Liver (tissue), 8 donors: ENCODE measurements at regions not wholly inside any gene's neighbourhood (a gene's known extent, or its start where the extent isn't known, plus 50 kb on each side); places are given as distances from the start of the nearest gene placed in this dataset.

Experiments used
- DNase-seq: peaks from one replicate; pipeline ENCODE4 v3.0.0-alpha.2; 2017; ENCODE audit warnings: low spot score
- H3K27ac ChIP-seq, 2 donors: one replicate each; pipeline ENCODE4 v1.7.0; 2013; ENCODE audit warnings: inconsistent platforms in 2 of 2, low read length in 2 of 2, control low read depth in 1 of 2, low read depth in 1 of 2, mild to moderate bottlenecking in 1 of 2
- H3K27me3 ChIP-seq, 4 donors: one replicate each; pipeline versions ENCODE4 v1.6.1 to v1.7.0; 2013; ENCODE audit warnings: low read length in 3 of 4, inconsistent platforms in 1 of 4, mild to moderate bottlenecking in 1 of 4, moderate library complexity in 1 of 4; ENCODE audit not compliant: control insufficient read depth in 4 of 4, insufficient read depth in 4 of 4
- H3K36me3 ChIP-seq, 4 donors: one replicate each; pipeline versions ENCODE4 v1.6.1 to v1.7.0; 2013; ENCODE audit warnings: low read length in 3 of 4, mild to moderate bottlenecking in 3 of 4, low read depth in 1 of 4, moderate library complexity in 1 of 4; ENCODE audit not compliant: control insufficient read depth in 4 of 4, insufficient read depth in 3 of 4
- H3K4me1 ChIP-seq, 4 donors: one replicate each; pipeline versions ENCODE4 v1.6.1 to v1.7.0; 2013; ENCODE audit warnings: low read length in 3 of 4, mild to moderate bottlenecking in 3 of 4, moderate library complexity in 1 of 4; ENCODE audit not compliant: control insufficient read depth in 4 of 4, insufficient read depth in 4 of 4
- H3K4me3 ChIP-seq, 3 donors: one replicate each; pipeline versions ENCODE4 v1.6.1 to v1.7.0; 2013; ENCODE audit warnings: low read length in 3 of 3, control low read depth in 1 of 3, low read depth in 1 of 3, mild to moderate bottlenecking in 1 of 3
- H3K9ac ChIP-seq, 2 donors: one replicate each; pipeline ENCODE4 v1.7.0; 2013; ENCODE audit warnings: low read length in 2 of 2, mild to moderate bottlenecking in 2 of 2, moderate library complexity in 2 of 2, control low read depth in 1 of 2, low read depth in 1 of 2
- H3K9me3 ChIP-seq, 4 donors: one replicate each; pipeline versions ENCODE4 v1.6.1 to v1.7.0; 2013; ENCODE audit warnings: low read length in 3 of 4; ENCODE audit not compliant: control insufficient read depth in 4 of 4
- ATF3 ChIP-seq: IDR thresholded peaks from 2 replicates; pipeline ENCODE4 v1.6.1; 2016; ENCODE audit warnings: antibody characterized with exemption
- EGR1 ChIP-seq, 2 donors: IDR thresholded peaks; 2 replicates each; pipeline ENCODE4 v1.6.1; 2016 to 2018; ENCODE audit warnings: antibody characterized with exemption in 2 of 2, low read depth in 2 of 2
- FOXA1 ChIP-seq: IDR thresholded peaks from 2 replicates; pipeline ENCODE4 v1.6.1; 2016; ENCODE audit warnings: antibody characterized with exemption
- FOXA2 ChIP-seq: IDR thresholded peaks from 2 replicates; pipeline ENCODE4 v1.6.1; 2016; ENCODE audit warnings: antibody characterized with exemption
- GABPA ChIP-seq, 2 donors: IDR thresholded peaks in 1 of 2; conservative IDR thresholded peaks in 1 of 2; 2 replicates each; pipeline ENCODE4 v1.6.1; 2016; ENCODE audit warnings: antibody characterized with exemption in 2 of 2, mild to moderate bottlenecking in 1 of 2, moderate library complexity in 1 of 2
- HNF4G ChIP-seq: IDR thresholded peaks from 2 replicates; pipeline ENCODE4 v1.6.1; 2016; ENCODE audit warnings: antibody characterized with exemption
- JUND ChIP-seq, 2 donors: IDR thresholded peaks; 2 replicates each; pipeline ENCODE4 v1.6.1; 2016; ENCODE audit warnings: antibody characterized with exemption in 2 of 2
- MAX ChIP-seq: IDR thresholded peaks from 2 replicates; pipeline ENCODE4 v1.6.1; 2016; ENCODE audit warnings: antibody characterized with exemption
- NR2F2 ChIP-seq: IDR thresholded peaks from 2 replicates; pipeline ENCODE4 v1.6.1; 2016; ENCODE audit warnings: antibody characterized with exemption
- RAD21 ChIP-seq, 2 donors: IDR thresholded peaks; 2 replicates each; pipeline ENCODE4 v1.6.1; 2016; ENCODE audit warnings: antibody characterized with exemption in 2 of 2, mild to moderate bottlenecking in 2 of 2
- RXRA ChIP-seq, 2 donors: IDR thresholded peaks; 2 replicates each; pipeline ENCODE4 v1.6.1; 2017 to 2018; ENCODE audit warnings: antibody characterized with exemption in 2 of 2, mild to moderate bottlenecking in 1 of 2
- SP1 ChIP-seq: IDR thresholded peaks from 2 replicates; pipeline ENCODE4 v1.6.1; 2018; ENCODE audit warnings: antibody characterized with exemption, mild to moderate bottlenecking
- TAF1 ChIP-seq: conservative IDR thresholded peaks from 2 replicates; pipeline ENCODE4 v1.6.1; 2016; ENCODE audit warnings: antibody characterized with exemption, mild to moderate bottlenecking
- YY1 ChIP-seq: IDR thresholded peaks from 2 replicates; pipeline ENCODE4 v1.6.1; 2016; ENCODE audit warnings: antibody characterized with exemption, mild to moderate bottlenecking
- ZBTB33 ChIP-seq: IDR thresholded peaks from 2 replicates; pipeline ENCODE4 v1.6.1; 2016; ENCODE audit warnings: antibody characterized with exemption
- WGBS: extraction: QIAGEN DNeasy Blood & Tissue Kit; methylation state at CpG from one replicate; pipeline ENCODE4 v1.1.7; 2013; 5-methylcytosine and 5-hydroxymethylcytosine counted together
- TF ChIP-seq, protein P1 (sequence below): IDR thresholded peaks from 2 replicates; pipeline ENCODE4 v1.6.1; 2016; ENCODE audit warnings: antibody characterized with exemption, mild to moderate bottlenecking
- TF ChIP-seq, protein P2 (sequence below): fragments of 150-350 bp; IDR thresholded peaks from 2 replicates; pipeline ENCODE4 v1.5.1; 2017; ENCODE audit warnings: improper control_type of control experiment, low read depth, low read length; ENCODE audit not compliant: missing input control
- donor health status: healthy.
- donor health status: healthy.
- donor health status: healthy.
- donor health status: healthy.
- donor health status: healthy.

GRCh38 chr9:28215536-28216299, 642.4 kb upstream of the C9orf72 start:
- Histone ChIP-seq H3K27me3 (peaks cover 0 to 4% (median 0%) of the 10 kb centered on the region in 4 donors), H3K9me3 (no peaks in the 10 kb centered on the region), H3K36me3 (no peaks in the 10 kb centered on the region), H3K27ac (no peak overlapping the region), H3K9ac (no peak overlapping the region), H3K4me3 (no peak overlapping the region), H3K4me1 (no peaks in the 10 kb centered on the region)
- DNase-seq = no peak
- no peak for TF ChIP-seq FOXA2
- 77% methylated on average over 5 of the region's 5 CpGs for WGBS

GRCh38 chr9:28232686-28233085, 659.4 kb upstream of the C9orf72 start:
- no peaks in the 10 kb centered on the region for H3K4me1 ChIP-seq
- H3K27ac ChIP-seq = no peak overlapping the region
- H3K9ac ChIP-seq = no peak overlapping the region
- H3K4me3 ChIP-seq = no peak overlapping the region
- no peaks in the 10 kb centered on the region for H3K36me3 ChIP-seq
- H3K27me3 ChIP-seq = no peaks in the 10 kb centered on the region
- H3K9me3 ChIP-seq = no peaks in the 10 kb centered on the region
- WGBS = 89% methylated on average over 1 of the region's 1 CpG
- no peak for TF ChIP-seq SP1
- no peak for TF ChIP-seq ATF3
- TF ChIP-seq RXRA (IDR thresholded peaks at IDR 0.05) = no peak
- TF ChIP-seq JUND (IDR thresholded peaks at IDR 0.05) = no peak
- no peak for TF ChIP-seq EGR1 (IDR thresholded peaks at IDR 0.05; ENCODE audit: low read depth in 2 of 2)
- no peak for TF ChIP-seq MAX
- DNase-seq = no peak

- Histone ChIP-seq H3K4me1 (no peaks in the 10 kb centered on the region), H3K9me3 (no peaks in the 10 kb centered on the region), H3K36me3 (no peaks in the 10 kb centered on the region), H3K9ac (no peak overlapping the region), H3K4me3 (no peak overlapping the region), H3K27me3 (no peaks in the 10 kb centered on the region), H3K27ac (no peak overlapping the region)
- TF ChIP-seq RAD21 (IDR thresholded peaks at IDR 0.05) (no peak), ATF3 (no peak), YY1 (no peak), ZBTB33 (no peak), NR2F2 (no peak), SP1 (no peak), GABPA (IDR thresholded peaks at IDR 0.05 in 1 of 2, conservative IDR thresholded peaks at IDR 0.05 in 1 of 2) (no peak), FOXA2 (no peak), EGR1 (IDR thresholded peaks at IDR 0.05; ENCODE audit: low read depth in 2 of 2) (no peak), TAF1 (no peak), FOXA1 (no peak), JUND (IDR thresholded peaks at IDR 0.05) (no peak), MAX (no peak), RXRA (IDR thresholded peaks at IDR 0.05) (no peak), HNF4G (no peak)
- TF ChIP-seq, protein P1, sequence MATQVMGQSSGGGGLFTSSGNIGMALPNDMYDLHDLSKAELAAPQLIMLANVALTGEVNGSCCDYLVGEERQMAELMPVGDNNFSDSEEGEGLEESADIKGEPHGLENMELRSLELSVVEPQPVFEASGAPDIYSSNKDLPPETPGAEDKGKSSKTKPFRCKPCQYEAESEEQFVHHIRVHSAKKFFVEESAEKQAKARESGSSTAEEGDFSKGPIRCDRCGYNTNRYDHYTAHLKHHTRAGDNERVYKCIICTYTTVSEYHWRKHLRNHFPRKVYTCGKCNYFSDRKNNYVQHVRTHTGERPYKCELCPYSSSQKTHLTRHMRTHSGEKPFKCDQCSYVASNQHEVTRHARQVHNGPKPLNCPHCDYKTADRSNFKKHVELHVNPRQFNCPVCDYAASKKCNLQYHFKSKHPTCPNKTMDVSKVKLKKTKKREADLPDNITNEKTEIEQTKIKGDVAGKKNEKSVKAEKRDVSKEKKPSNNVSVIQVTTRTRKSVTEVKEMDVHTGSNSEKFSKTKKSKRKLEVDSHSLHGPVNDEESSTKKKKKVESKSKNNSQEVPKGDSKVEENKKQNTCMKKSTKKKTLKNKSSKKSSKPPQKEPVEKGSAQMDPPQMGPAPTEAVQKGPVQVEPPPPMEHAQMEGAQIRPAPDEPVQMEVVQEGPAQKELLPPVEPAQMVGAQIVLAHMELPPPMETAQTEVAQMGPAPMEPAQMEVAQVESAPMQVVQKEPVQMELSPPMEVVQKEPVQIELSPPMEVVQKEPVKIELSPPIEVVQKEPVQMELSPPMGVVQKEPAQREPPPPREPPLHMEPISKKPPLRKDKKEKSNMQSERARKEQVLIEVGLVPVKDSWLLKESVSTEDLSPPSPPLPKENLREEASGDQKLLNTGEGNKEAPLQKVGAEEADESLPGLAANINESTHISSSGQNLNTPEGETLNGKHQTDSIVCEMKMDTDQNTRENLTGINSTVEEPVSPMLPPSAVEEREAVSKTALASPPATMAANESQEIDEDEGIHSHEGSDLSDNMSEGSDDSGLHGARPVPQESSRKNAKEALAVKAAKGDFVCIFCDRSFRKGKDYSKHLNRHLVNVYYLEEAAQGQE = no peak
- TF ChIP-seq, protein P2, sequence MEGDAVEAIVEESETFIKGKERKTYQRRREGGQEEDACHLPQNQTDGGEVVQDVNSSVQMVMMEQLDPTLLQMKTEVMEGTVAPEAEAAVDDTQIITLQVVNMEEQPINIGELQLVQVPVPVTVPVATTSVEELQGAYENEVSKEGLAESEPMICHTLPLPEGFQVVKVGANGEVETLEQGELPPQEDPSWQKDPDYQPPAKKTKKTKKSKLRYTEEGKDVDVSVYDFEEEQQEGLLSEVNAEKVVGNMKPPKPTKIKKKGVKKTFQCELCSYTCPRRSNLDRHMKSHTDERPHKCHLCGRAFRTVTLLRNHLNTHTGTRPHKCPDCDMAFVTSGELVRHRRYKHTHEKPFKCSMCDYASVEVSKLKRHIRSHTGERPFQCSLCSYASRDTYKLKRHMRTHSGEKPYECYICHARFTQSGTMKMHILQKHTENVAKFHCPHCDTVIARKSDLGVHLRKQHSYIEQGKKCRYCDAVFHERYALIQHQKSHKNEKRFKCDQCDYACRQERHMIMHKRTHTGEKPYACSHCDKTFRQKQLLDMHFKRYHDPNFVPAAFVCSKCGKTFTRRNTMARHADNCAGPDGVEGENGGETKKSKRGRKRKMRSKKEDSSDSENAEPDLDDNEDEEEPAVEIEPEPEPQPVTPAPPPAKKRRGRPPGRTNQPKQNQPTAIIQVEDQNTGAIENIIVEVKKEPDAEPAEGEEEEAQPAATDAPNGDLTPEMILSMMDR = no peak
- WGBS = 61% methylated on average over 6 of the region's 6 CpGs
- DNase-seq = no peak
Observed at GRCh38 chr9:28234133-28234893, 661.0 kb upstream of the C9orf72 start.
